ENCODE measurements at regions not wholly inside any gene's neighbourhood (a gene's known extent, or its start where the extent isn't known, plus 50 kb on each side); places are given as distances from the start of the nearest gene placed in this dataset.

GRCh38 chr9:14369011-14369410 lies 55.1 kb upstream of the NFIB start:
- Histone ChIP-seq H3K79me2 (ENCODE audit: low read length) (no peaks in the 10 kb centered on the region), H3K36me3 (ENCODE audit: low read depth, low read length) (no peaks in the 10 kb centered on the region), H3K9me3 (ENCODE audit: low read length) (no peaks in the 10 kb centered on the region), H3K4me3 (ENCODE audit: low read length) (no peak overlapping the region), H3K9me2 (replicated peaks; ENCODE audit: low read length) (no peaks in the 10 kb centered on the region), H4K20me1 (ENCODE audit: low read length) (no peaks in the 10 kb centered on the region), H2AFZ (ENCODE audit: low read length) (no peak overlapping the region), H3K27ac (ENCODE audit: low read length) (no peak overlapping the region), H3K4me1 (ENCODE audit: insufficient read depth, low read length) (peaks cover 20% of the 10 kb centered on the region), H3F3A (ENCODE audit: low read length, unreplicated experiment) (no peaks in the 10 kb centered on the region), H3K4me2 (ENCODE audit: low read length) (no peak overlapping the region), H3K9ac (ENCODE audit: low read length) (no peak overlapping the region), H3K27me3 (ENCODE audit: low read length) (no peaks in the 10 kb centered on the region)
- no TSS peak for BruUV-seq (replicated peaks)
- intact Hi-C loops (cut with micrococcal nuclease), result no loop called here
- no peak for TF ChIP-seq EZH2 (IDR thresholded peaks at IDR 0.05; ENCODE audit: low read length, unreplicated experiment)
- TF ChIP-seq, protein P1, sequence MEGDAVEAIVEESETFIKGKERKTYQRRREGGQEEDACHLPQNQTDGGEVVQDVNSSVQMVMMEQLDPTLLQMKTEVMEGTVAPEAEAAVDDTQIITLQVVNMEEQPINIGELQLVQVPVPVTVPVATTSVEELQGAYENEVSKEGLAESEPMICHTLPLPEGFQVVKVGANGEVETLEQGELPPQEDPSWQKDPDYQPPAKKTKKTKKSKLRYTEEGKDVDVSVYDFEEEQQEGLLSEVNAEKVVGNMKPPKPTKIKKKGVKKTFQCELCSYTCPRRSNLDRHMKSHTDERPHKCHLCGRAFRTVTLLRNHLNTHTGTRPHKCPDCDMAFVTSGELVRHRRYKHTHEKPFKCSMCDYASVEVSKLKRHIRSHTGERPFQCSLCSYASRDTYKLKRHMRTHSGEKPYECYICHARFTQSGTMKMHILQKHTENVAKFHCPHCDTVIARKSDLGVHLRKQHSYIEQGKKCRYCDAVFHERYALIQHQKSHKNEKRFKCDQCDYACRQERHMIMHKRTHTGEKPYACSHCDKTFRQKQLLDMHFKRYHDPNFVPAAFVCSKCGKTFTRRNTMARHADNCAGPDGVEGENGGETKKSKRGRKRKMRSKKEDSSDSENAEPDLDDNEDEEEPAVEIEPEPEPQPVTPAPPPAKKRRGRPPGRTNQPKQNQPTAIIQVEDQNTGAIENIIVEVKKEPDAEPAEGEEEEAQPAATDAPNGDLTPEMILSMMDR (conservative IDR thresholded peaks at IDR 0.05; ENCODE audit: low read depth, low read length), result no peak
- TF ChIP-seq EZH2phosphoT487 (IDR thresholded peaks at IDR 0.05; ENCODE audit: borderline replicate concordance, low read length), result no peak
- ATAC-seq (no peak), DNase-seq (no peak)
- ChIA-PET CTCF (interaction anchor here (0.7 kb wide), 1 partner anchor 1387 kb away, joined by 3 read pairs; no protein-coding TSS in a partner anchor), POLR2A (ENCODE audit: unreplicated experiment) (no interaction called here)

GRCh38 chr9:14366076-14366475 lies 52.1 kb upstream of the NFIB start:
- no TSS peak for BruUV-seq (replicated peaks)
- H3F3A ChIP-seq (ENCODE audit: low read length, unreplicated experiment), result no peaks in the 10 kb centered on the region
- TF ChIP-seq EZH2 (IDR thresholded peaks at IDR 0.05; ENCODE audit: low read length, unreplicated experiment) (no peak), EZH2phosphoT487 (IDR thresholded peaks at IDR 0.05; ENCODE audit: borderline replicate concordance, low read length) (no peak)
- TF ChIP-seq, protein P1 (conservative IDR thresholded peaks at IDR 0.05; ENCODE audit: low read depth, low read length), result no peak
- no peak overlapping the region for H3K9ac ChIP-seq (ENCODE audit: low read length)
- ATAC-seq, result no peak
- H3K9me2 ChIP-seq (replicated peaks; ENCODE audit: low read length), result no peaks in the 10 kb centered on the region
- H3K4me2 ChIP-seq (ENCODE audit: low read length), result no peak overlapping the region
- 0 out of 2 replicates have a peak, but pooled peaks cover 6% of the 10 kb centered on the region for H3K4me1 ChIP-seq (ENCODE audit: insufficient read depth, low read length)
- H4K20me1 ChIP-seq (ENCODE audit: low read length), result no peaks in the 10 kb centered on the region
- no peaks in the 10 kb centered on the region for H3K27me3 ChIP-seq (ENCODE audit: low read length)
- H3K9me3 ChIP-seq (ENCODE audit: low read length), result no peaks in the 10 kb centered on the region
- intact Hi-C loops (cut with micrococcal nuclease), result no loop called here
- H3K79me2 ChIP-seq (ENCODE audit: low read length), result no peaks in the 10 kb centered on the region
- H3K27ac ChIP-seq (ENCODE audit: low read length), result no peak overlapping the region
- no peak overlapping the region for H3K4me3 ChIP-seq (ENCODE audit: low read length)
- no peak overlapping the region for H2AFZ ChIP-seq (ENCODE audit: low read length)
- no peaks in the 10 kb centered on the region for H3K36me3 ChIP-seq (ENCODE audit: low read depth, low read length)
- ChIA-PET POLR2A (ENCODE audit: unreplicated experiment) (no interaction called here), CTCF (no interaction called here)
- DNase-seq, result no peak

- TF ChIP-seq EZH2phosphoT487 (IDR thresholded peaks at IDR 0.05; ENCODE audit: borderline replicate concordance, low read length) (no peak), EZH2 (IDR thresholded peaks at IDR 0.05; ENCODE audit: low read length, unreplicated experiment) (no peak)
- TF ChIP-seq, protein P1 (conservative IDR thresholded peaks at IDR 0.05; ENCODE audit: low read depth, low read length), result no peak
- Histone ChIP-seq H3K9me3 (ENCODE audit: low read length) (no peaks in the 10 kb centered on the region), H3K27ac (ENCODE audit: low read length) (no peak overlapping the region), H3K9ac (ENCODE audit: low read length) (no peak overlapping the region), H3K4me3 (ENCODE audit: low read length) (no peak overlapping the region), H3K79me2 (ENCODE audit: low read length) (no peaks in the 10 kb centered on the region), H3K36me3 (ENCODE audit: low read depth, low read length) (no peaks in the 10 kb centered on the region), H4K20me1 (ENCODE audit: low read length) (no peaks in the 10 kb centered on the region), H3K4me1 (ENCODE audit: insufficient read depth, low read length) (0 out of 2 replicates have a peak, but pooled peaks cover 6% of the 10 kb centered on the region), H3K27me3 (ENCODE audit: low read length) (no peaks in the 10 kb centered on the region), H3K9me2 (replicated peaks; ENCODE audit: low read length) (no peaks in the 10 kb centered on the region), H2AFZ (ENCODE audit: low read length) (no peak overlapping the region), H3K4me2 (ENCODE audit: low read length) (no peak overlapping the region), H3F3A (ENCODE audit: low read length, unreplicated experiment) (no peaks in the 10 kb centered on the region)
- DNase-seq (no peak), ATAC-seq (no peak)
- intact Hi-C loops (cut with micrococcal nuclease), result no loop called here
- POLR2A ChIA-PET (ENCODE audit: unreplicated experiment), result no interaction called here
- no TSS peak for BruUV-seq (replicated peaks)
- CTCF ChIA-PET, result no interaction called here
These were observed 51.7 kb upstream of the NFIB start for GRCh38 chr9:14365670-14366069.

Measured in PC-3 (cell line).